ENCODE measurements at regions not wholly inside any gene's neighbourhood (a gene's known extent, or its start where the extent isn't known, plus 50 kb on each side); places are given as distances from the start of the nearest gene placed in this dataset.
"Not testable (repeated sequence)": the region's sequence is repeated elsewhere in the genome, so short reads cannot be mapped to it uniquely, and the experiment has no call there.

GRCh38 chr10:126758867-126759266 is 88.4 kb upstream of the C10orf90 start:
- Mint-ChIP-seq H3K9me3 (peaks cover 12% of the 10 kb centered on the region), H3K4me3 (no peak overlapping the region), H3K27ac (no peak overlapping the region), H3K27me3 (ENCODE audit: insufficient read depth, low read depth) (peaks cover 7% of the 10 kb centered on the region), H3K4me1 (no peaks in the 10 kb centered on the region), H3K36me3 (no peaks in the 10 kb centered on the region)
- no peak overlapping the region for H3K27ac ChIP-seq
- H3K4me2 ChIP-seq, result no peak overlapping the region
- no peaks in the 10 kb centered on the region for H3K79me2 ChIP-seq (ENCODE audit: low read depth)
- H3K36me3 ChIP-seq, result no peaks in the 10 kb centered on the region
- H3F3A ChIP-seq (ENCODE audit: low read depth), result no peaks in the 10 kb centered on the region
- no peak overlapping the region for H2AFZ ChIP-seq (replicated peaks)
- no peaks in the 10 kb centered on the region for H3K27me3 ChIP-seq
- H3K4me1 ChIP-seq, result no peaks in the 10 kb centered on the region
- H4K20me1 ChIP-seq (ENCODE audit: low read depth), result no peaks in the 10 kb centered on the region
- no peak overlapping the region for H3K9ac ChIP-seq
- no peaks in the 10 kb centered on the region for H3K9me3 ChIP-seq (ENCODE audit: low read depth)
- no peak for DNase-seq (ENCODE audit: low spot score)
- H3K4me3 ChIP-seq, result no peak overlapping the region
- TF ChIP-seq EZH2phosphoT487 (IDR thresholded peaks at IDR 0.05) (no peak), CTCF (IDR thresholded peaks at IDR 0.05) (no peak), EZH2 (IDR thresholded peaks at IDR 0.05) (no peak)

GRCh38 chr10:126759531-126759930 is 89.0 kb upstream of the C10orf90 start:
- Histone ChIP-seq H3K9me3 (ENCODE audit: low read depth) (no peaks in the 10 kb centered on the region), H3K4me3 (no peak overlapping the region), H3K9ac (no peak overlapping the region), H3K4me1 (no peaks in the 10 kb centered on the region), H3K27me3 (no peaks in the 10 kb centered on the region), H2AFZ (replicated peaks) (no peak overlapping the region), H3K36me3 (no peaks in the 10 kb centered on the region), H3K4me2 (no peak overlapping the region), H3K79me2 (ENCODE audit: low read depth) (no peaks in the 10 kb centered on the region), H3K27ac (no peak overlapping the region), H4K20me1 (ENCODE audit: low read depth) (no peaks in the 10 kb centered on the region), H3F3A (ENCODE audit: low read depth) (no peaks in the 10 kb centered on the region)
- Mint-ChIP-seq H3K27me3 (ENCODE audit: insufficient read depth, low read depth) (peaks cover 7% of the 10 kb centered on the region), H3K36me3 (no peaks in the 10 kb centered on the region), H3K27ac (no peak overlapping the region), H3K9me3 (peaks cover 14% of the 10 kb centered on the region), H3K4me1 (no peaks in the 10 kb centered on the region), H3K4me3 (no peak overlapping the region)
- DNase-seq (ENCODE audit: low spot score), result no peak
- TF ChIP-seq EZH2phosphoT487 (IDR thresholded peaks at IDR 0.05), result no peak
- TF ChIP-seq EZH2 (IDR thresholded peaks at IDR 0.05), result no peak
- no peak for TF ChIP-seq CTCF (IDR thresholded peaks at IDR 0.05)

- H3K9ac ChIP-seq; H3K36me3 Mint-ChIP-seq; H3K4me3 ChIP-seq; H3K27me3 Mint-ChIP-seq (ENCODE audit: insufficient read depth, low read depth); H3K9me3 ChIP-seq (ENCODE audit: low read depth); H3K4me1 ChIP-seq; H3K4me1 Mint-ChIP-seq; H3F3A ChIP-seq (ENCODE audit: low read depth); H3K9me3 Mint-ChIP-seq; H3K4me2 ChIP-seq; H3K27ac Mint-ChIP-seq; H3K27ac ChIP-seq; DNase-seq (ENCODE audit: low spot score); H4K20me1 ChIP-seq (ENCODE audit: low read depth); H3K36me3 ChIP-seq; H3K79me2 ChIP-seq (ENCODE audit: low read depth); H3K27me3 ChIP-seq; H2AFZ ChIP-seq (replicated peaks); H3K4me3 Mint-ChIP-seq: not testable (repeated sequence)
These were observed 96.2 kb upstream of the C10orf90 start for GRCh38 chr10:126766646-126767045.

GRCh38 chr10:126770809-126771208 is 100.3 kb upstream of the C10orf90 start:
- Histone ChIP-seq H3F3A (ENCODE audit: low read depth) (no peaks in the 10 kb centered on the region), H3K4me3 (no peak overlapping the region), H3K4me2 (no peak overlapping the region), H3K4me1 (no peaks in the 10 kb centered on the region), H3K9ac (no peak overlapping the region), H2AFZ (replicated peaks) (no peak overlapping the region), H3K36me3 (no peaks in the 10 kb centered on the region), H3K27me3 (no peaks in the 10 kb centered on the region), H3K9me3 (ENCODE audit: low read depth) (no peaks in the 10 kb centered on the region), H3K79me2 (ENCODE audit: low read depth) (no peaks in the 10 kb centered on the region), H3K27ac (no peak overlapping the region), H4K20me1 (ENCODE audit: low read depth) (no peaks in the 10 kb centered on the region)
- no peak for DNase-seq (ENCODE audit: low spot score)
- Mint-ChIP-seq H3K9me3 (no peaks in the 10 kb centered on the region), H3K36me3 (no peaks in the 10 kb centered on the region), H3K27me3 (ENCODE audit: insufficient read depth, low read depth) (no peaks in the 10 kb centered on the region), H3K27ac (no peak overlapping the region), H3K4me1 (no peaks in the 10 kb centered on the region), H3K4me3 (no peak overlapping the region)
- TF ChIP-seq EZH2phosphoT487 (IDR thresholded peaks at IDR 0.05) (no peak), EZH2 (IDR thresholded peaks at IDR 0.05) (no peak)

Data from neural progenitor cell (in vitro differentiated cells).